ENCODE measurements at regions not wholly inside any gene's neighbourhood (a gene's known extent, or its start where the extent isn't known, plus 50 kb on each side); places are given as distances from the start of the nearest gene placed in this dataset.

DNA sequence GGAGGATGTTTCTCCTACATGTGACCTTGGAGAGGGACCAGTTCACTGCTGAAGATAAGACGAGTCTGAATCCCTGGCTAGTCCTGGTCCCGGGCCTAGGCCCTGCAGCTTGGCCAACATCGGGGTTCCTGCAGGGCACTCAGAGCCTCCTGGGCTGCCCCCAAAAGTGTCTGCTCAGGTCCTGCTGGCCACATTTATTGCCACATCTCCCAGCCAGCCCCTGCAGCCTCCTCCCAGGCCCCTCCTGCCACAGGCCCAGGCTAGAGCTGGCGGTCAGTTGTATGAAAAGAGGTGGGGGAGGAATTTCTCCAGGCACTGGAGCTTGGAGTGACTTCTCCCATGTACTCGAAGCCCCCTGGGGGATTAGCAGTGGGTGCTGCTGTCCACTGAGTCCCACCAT, 56.5 kb upstream of the PPARA start:
- no peak overlapping the region for H3K4me3 ChIP-seq (ENCODE audit: low read depth, low read length)
- no peak for DNase-seq (ENCODE audit: low read depth)
- TF ChIP-seq, protein P1, sequence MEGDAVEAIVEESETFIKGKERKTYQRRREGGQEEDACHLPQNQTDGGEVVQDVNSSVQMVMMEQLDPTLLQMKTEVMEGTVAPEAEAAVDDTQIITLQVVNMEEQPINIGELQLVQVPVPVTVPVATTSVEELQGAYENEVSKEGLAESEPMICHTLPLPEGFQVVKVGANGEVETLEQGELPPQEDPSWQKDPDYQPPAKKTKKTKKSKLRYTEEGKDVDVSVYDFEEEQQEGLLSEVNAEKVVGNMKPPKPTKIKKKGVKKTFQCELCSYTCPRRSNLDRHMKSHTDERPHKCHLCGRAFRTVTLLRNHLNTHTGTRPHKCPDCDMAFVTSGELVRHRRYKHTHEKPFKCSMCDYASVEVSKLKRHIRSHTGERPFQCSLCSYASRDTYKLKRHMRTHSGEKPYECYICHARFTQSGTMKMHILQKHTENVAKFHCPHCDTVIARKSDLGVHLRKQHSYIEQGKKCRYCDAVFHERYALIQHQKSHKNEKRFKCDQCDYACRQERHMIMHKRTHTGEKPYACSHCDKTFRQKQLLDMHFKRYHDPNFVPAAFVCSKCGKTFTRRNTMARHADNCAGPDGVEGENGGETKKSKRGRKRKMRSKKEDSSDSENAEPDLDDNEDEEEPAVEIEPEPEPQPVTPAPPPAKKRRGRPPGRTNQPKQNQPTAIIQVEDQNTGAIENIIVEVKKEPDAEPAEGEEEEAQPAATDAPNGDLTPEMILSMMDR (IDR thresholded peaks at IDR 0.05; ENCODE audit: control insufficient read depth, extremely low read depth, insufficient read depth) = no peak

DNA sequence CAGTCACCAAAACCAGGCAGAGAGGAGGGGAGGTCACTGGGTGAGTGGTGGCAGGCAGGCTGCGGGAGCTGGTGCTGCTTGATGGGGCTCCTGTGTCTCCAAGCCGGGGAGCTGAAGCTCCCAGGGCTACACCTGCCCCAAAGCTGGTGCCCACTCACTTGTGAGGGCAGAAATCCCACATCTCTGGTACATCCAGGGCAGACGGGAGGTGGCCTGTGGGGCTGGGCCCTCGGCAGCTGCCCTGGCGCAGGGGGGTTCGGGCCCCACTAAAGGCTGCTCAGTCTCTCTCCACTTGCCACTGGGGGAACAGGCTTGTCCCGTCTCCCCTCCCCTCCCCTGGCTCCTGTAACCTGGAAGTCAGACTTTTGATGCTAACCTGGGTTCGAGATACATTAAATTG, 55.6 kb upstream of the PPARA start:
- TF ChIP-seq, protein P1 (IDR thresholded peaks at IDR 0.05; ENCODE audit: control insufficient read depth, extremely low read depth, insufficient read depth) = no peak
- H3K4me3 ChIP-seq (ENCODE audit: low read depth, low read length) = no peak overlapping the region
- DNase-seq (ENCODE audit: low read depth) = no peak

DNA sequence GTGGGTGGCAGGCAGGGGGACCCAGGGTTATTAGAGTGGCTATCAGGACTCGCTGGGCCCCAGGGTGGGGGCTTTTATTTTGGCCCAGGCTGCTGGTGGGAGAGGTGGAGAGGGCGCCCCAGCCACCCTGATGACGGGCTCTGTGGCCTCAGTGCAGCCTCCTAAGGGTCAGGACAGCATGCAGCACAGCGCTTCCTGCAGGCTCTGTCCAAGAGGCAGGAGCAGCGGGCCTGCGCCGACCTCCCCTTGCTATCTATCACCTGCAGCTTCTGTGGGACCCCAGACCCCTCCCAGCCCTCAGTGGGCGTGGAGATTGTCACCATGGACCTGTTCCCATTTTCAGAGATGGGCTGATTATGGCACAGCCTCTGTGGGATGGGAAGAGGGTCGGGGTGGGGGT, 54.3 kb upstream of the PPARA start:
- TF ChIP-seq, protein P1 (IDR thresholded peaks at IDR 0.05; ENCODE audit: control insufficient read depth, extremely low read depth, insufficient read depth) = no peak
- DNase-seq (ENCODE audit: low read depth) = no peak
- H3K4me3 ChIP-seq (ENCODE audit: low read depth, low read length) = no peak overlapping the region

DNA sequence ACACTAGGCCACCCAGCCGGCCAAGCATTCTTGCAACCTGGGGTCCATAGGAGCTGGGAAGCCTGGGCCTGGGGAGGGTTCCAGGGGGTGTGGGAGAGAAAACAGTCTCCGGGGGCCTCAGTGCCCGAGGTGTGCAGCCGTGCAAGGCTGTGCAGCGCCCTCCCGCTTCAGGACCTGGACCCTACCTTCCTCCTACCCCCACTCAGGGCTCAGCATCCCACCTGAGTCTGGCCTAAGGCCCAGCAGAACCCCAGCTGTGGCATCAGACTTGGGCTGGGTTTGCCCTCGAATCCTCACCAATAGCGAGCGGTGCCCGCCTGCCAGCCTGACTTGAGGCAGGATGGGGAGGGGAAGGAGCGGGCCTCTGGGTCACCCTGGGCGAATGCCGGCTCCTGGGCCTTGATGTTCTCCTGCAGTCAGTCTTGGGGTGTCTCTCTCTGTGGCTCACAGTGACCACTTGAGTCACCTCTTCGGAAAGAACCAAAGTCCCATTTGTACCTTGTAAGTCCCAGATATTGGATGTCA, 53.6 kb upstream of the PPARA start:
- TF ChIP-seq, protein P1 (IDR thresholded peaks at IDR 0.05; ENCODE audit: control insufficient read depth, extremely low read depth, insufficient read depth) = no peak
- no peak overlapping the region for H3K4me3 ChIP-seq (ENCODE audit: low read depth, low read length)
- no peak for DNase-seq (ENCODE audit: low read depth)

DNA sequence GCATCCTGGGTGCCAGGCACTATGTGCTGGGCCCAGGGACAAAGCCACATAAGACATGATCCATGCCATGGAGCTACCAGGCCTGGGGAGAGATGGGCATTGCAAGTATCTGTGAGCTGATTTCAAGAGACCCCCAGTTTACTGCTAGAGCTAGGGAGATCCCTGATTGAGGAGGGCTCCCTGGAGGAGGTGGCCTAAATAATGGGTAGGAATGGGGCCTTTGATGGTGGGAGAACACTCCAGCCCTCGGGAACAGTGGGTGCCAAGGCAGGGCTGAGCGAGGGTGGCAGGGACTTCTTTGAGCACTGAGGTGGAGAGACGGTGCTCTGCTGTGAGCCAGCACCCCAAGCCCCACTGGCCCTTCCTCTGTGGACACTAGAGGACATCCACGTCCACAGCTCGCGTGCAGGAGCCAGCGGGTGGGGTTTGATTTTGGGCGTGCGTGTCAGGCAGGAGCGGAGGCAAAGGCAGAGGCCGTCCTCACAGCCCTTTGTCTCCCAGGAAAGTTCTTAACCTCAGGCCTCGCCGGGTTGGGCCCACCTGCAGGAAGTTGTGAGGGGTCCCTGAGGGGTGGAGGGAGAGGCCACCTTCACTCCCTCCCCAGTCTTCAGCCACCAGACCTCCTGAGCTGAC, 52.9 kb upstream of the PPARA start:
- H3K4me3 ChIP-seq (ENCODE audit: low read depth, low read length) = no peak overlapping the region
- TF ChIP-seq, protein P1 (IDR thresholded peaks at IDR 0.05; ENCODE audit: control insufficient read depth, extremely low read depth, insufficient read depth) = no peak
- no peak for DNase-seq (ENCODE audit: low read depth)

DNA sequence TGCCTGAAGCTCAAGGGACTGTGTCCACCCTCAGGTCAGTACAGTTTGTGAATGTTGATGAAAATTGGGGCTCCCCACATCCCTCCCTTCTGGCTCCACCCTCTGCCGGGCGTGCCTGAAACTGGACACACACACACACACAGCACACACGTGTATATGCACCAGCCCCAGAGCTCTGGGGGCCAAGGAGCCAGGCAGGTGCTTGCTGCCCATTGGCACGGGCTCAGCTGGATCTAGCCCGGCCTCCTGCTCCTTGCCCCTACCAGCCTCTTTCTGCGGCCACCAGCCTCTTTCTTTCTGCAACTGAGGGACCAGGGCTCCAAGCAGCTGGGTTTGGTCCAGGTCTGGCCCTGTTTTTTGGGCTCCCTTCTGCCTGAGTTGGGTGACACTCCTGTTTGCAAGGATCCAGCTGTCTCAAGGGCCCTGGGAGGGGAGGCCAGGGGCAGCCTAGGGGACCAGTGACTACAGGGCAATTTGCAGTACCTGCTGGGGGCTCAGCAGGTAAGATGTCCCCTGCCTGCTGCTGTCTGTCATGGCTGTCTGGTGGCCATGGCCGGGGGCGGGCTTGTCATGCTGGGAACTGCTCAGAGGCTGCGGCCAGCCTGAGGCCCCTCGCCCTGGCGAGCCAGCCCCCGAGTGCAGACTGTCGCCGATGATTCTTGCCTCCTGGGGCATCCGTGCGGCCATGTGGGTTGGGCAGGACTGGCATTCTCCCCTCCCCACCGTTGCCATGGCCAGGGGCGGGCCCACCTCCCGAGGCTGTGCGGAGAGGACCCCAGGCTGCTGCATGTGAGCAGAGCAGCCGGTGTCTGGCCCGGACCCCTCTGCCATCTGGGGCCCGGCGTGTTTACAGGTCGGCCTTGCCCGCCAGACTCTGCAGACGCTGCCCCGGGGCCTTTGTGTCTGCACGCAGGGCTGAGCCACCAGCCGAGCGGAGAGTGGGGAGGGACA, 51.5 kb upstream of the PPARA start:
- DNase-seq (ENCODE audit: low read depth) = no peak
- no peak overlapping the region for H3K4me3 ChIP-seq (ENCODE audit: low read depth, low read length)
- TF ChIP-seq, protein P1 (IDR thresholded peaks at IDR 0.05; ENCODE audit: control insufficient read depth, extremely low read depth, insufficient read depth) = no peak
